ENCODE measurements at regions not wholly inside any gene's neighbourhood (a gene's known extent, or its start where the extent isn't known, plus 50 kb on each side); places are given as distances from the start of the nearest gene placed in this dataset.

GRCh38 chr11:90594658-90595057, 371.8 kb upstream of the CHORDC1 start:
- TF ChIP-seq CTCF (IDR thresholded peaks at IDR 0.05; ENCODE audit: low read depth, low read length) (no peak), EZH2phosphoT487 (IDR thresholded peaks at IDR 0.05; ENCODE audit: low read depth) (no peak)
